ENCODE measurements at regions not wholly inside any gene's neighbourhood (a gene's known extent, or its start where the extent isn't known, plus 50 kb on each side); places are given as distances from the start of the nearest gene placed in this dataset.

DNA sequence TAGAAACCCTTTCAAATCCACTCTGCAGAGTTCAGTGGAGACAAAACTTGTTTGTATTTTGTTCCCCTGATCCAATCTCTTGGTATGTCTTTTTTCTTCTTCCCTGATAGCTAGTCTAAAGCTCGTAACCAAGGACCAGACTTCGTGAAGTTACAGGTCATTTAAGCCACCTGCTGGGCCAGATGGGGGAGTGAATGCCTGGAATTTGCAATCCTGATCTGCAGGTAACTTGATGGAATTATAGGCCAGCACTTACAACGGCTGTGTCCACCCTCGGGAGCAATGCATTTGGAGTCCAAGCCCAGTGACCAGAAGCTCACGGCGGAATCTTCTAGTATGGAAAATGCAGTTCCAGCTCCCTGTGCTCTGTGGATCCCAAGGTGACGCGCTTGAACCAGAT lies 566.9 kb downstream of the TCERG1L start:
- TF ChIP-seq, protein P1, sequence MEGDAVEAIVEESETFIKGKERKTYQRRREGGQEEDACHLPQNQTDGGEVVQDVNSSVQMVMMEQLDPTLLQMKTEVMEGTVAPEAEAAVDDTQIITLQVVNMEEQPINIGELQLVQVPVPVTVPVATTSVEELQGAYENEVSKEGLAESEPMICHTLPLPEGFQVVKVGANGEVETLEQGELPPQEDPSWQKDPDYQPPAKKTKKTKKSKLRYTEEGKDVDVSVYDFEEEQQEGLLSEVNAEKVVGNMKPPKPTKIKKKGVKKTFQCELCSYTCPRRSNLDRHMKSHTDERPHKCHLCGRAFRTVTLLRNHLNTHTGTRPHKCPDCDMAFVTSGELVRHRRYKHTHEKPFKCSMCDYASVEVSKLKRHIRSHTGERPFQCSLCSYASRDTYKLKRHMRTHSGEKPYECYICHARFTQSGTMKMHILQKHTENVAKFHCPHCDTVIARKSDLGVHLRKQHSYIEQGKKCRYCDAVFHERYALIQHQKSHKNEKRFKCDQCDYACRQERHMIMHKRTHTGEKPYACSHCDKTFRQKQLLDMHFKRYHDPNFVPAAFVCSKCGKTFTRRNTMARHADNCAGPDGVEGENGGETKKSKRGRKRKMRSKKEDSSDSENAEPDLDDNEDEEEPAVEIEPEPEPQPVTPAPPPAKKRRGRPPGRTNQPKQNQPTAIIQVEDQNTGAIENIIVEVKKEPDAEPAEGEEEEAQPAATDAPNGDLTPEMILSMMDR (IDR thresholded peaks at IDR 0.05) = no peak
- no peak for TF ChIP-seq POLR2A (IDR thresholded peaks at IDR 0.05)
